NCI-H526 (cell line): ENCODE measurements at regions not wholly inside any gene's neighbourhood (a gene's known extent, or its start where the extent isn't known, plus 50 kb on each side); places are given as distances from the start of the nearest gene placed in this dataset.
A peak's percentile ranks its signal among the peaks of the same experiment; 100 is the strongest.
"Not testable (repeated sequence)": the region's sequence is repeated elsewhere in the genome, so short reads cannot be mapped to it uniquely, and the experiment has no call there.

Experiments
- DNase-seq, 2 experiments: peaks; one replicate each; lab custom pipeline; 2025; lab: John Stamatoyannopoulos, UW

DNA sequence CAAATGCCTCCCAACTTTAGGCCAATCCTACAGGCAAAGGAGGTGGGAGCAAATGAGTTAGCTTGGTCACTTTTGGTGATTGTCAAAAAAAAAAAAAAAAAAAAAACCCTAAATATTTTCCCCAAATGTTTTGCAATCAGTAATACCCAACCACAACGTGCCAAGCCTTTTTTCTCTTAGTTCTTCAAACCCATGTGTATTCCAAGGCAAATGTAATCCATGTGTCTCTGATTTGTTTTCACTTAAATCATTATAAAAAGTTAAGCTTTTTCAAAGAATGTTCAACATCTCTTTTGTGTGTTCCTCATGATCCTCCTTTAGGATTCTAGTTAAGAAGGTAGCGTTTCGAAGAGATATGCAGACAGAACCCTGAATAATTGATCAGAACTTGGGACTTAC is 328.4 kb downstream of the PAPSS1 start:
- DNase-seq = no peak

DNA sequence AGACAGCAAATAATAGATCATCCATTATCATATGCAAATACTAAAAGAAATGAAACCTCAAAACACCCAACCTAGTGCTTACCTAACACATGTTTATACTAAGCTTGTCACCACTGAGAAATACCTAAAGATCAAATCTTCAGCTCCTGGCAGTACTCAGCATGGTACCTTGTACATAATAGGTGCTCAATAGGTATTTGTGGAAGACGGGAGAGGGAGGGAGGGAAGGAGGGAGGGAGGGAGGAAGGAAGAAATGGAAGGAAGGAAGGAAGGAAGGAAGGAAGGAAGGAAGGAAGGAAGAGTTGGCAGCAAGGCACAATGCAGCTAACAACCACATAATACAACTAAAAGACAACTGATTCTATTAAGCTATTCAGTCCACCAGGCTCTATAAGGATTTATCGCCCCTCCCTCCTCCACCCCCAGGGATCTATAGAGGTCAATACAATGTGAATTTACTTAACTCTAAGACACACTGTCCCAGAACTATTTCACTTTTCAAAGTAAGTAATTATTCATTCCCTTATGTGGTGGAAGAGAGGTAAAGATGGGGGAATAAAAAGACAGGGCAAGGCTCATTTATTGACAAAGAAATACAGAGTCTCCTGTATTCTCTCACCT is 328.9 kb downstream of the PAPSS1 start:
- DNase-seq = no peak

DNA sequence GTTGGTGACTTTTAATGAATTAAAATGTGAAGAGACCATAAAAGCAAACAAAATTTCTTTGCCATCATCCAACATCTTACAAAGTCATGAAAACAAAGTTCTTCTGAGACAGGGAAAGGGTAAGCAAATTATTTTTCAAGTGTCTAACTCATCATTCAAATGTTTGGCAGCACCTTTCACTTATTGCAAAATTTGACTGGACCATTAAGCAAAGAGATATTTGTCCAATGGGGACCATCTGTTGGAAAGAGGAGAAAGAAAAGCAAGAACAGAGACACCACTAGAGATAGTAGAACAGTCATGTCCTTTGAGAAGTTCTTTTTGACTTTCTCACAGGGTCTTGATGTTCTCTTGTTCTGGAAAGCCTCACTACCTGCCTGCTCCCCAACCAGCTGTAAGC is 330.1 kb downstream of the PAPSS1 start:
- DNase-seq = no peak

DNA sequence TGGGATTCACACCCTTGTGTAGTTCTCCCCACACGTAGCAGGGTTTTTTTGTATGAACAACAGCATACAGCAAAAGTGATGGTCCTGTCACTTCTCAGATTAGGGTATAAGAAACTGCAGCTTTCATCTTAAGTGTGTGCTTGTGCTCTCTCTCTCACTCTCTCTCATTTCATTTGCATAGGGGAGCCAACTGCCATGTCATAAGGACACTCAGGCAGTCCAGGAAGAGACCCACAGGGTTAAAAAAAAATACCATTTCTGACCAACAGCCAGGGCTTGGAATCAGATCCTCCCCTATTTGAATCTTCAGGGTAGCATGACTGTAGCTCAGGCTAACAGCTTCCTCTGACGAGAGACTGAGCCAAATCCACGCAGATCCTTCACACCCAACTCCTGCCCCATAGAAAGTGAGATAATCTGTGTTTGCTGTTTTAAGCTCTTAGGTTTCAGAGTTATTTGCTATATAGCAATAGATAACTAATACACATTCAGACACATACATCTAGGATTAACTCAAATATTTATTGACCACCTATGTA is 331.2 kb downstream of the PAPSS1 start:
- DNase-seq = no peak

GRCh38 chr4:107380836-107381438 is 339.1 kb downstream of the PAPSS1 start:
- peak; percentile 35 to 42 for DNase-seq

GRCh38 chr4:107380190-107380589 is 339.8 kb downstream of the PAPSS1 start:
- DNase-seq = no peak

- no peak for DNase-seq
Observed at GRCh38 chr4:107379054-107379869, 340.8 kb downstream of the PAPSS1 start.

DNA sequence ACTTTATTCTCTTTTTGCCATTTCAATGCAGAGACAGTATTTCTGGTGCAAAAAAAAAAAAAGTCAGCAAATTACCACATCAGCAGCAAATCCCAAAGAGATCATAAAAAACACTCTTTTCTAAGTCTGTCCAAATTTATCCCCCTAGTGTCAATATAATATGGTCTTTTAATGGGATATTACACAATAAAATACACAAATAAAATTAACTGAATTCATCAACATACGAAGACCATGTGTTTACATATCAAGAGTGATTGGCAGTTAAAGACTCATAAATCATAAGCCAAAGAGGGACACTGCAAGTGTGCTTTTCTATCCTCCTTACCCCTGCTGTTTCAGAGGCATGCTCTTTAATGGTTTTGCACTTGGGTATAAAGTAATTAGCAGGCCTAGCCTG is 340.2 kb upstream of the DKK2 start:
- no peak for DNase-seq

- DNase-seq = no peak
Observed at GRCh38 chr4:107366900-107367299, 330.8 kb upstream of the DKK2 start.

DNA sequence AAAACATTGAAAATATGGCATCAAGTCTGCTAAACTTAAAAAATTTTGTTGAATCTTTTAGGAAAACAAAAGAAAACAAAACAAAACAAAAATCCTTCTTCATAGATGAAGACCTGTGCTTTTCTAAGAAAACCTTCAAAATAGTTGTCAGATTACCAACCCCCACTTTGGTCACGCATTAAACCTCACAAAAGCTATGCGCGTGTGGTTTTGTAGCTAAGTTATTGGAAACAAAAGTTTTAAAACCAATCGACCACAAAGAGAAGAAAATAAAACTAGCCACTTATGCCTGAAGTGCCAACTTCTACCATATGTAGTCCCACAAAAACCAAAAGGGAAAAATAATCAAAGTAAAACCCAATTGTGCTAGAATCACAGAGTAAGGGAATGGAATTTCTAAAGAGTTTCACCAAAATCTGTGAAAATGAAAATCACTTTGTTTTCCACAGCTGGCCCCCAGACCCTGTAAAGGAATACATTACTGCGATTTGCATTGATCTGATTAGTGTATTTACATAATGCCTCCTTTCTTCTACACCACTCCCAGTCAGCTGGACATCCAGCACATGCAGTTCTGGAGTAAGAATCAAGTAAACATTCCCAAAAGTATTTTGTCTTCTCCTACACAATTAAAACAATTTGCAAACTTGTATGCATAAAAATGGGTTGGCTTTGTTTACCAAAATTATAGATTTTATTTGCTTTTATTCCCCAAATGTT is 330.1 kb upstream of the DKK2 start:
- peak in 1 of 2 experiments; percentile 37 for DNase-seq

DNA sequence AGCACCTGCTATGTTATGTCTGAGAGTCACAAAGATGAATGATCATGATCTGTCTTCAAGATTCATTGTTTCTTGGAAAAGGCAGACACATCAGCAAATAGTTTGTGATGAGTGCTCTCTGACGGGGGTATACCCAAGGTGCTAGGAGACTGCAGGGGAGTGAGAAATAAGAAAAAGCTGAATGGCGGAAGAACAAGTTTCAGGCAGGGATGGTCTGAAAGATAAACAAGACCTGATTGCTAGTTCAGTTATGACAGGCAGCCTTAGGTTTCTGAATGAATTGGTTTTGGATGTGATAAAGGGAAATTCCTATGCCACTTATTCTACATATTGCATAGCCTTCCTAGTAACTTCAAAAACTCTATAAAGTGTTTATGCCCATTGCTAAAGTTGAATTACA is 327.0 kb upstream of the DKK2 start:
- no peak for DNase-seq

DNA sequence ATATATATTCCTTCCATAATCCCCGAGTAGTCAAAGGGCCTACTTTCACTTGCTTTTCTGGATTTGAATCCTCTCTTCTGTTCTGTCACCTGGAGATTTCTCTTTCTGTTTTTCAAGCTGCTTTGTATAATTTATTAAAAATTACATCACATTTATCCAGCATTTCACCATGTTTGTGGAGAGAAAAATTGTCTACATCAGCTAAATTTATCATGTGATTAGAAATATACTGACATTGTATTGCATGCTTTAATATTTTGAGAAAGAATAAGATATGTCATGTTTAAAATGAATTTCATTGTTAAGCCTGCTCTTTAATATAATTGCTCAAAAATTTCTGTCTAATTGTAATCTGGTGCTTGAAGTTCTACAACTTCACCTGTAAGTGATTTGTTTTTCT is 323.1 kb upstream of the DKK2 start:
- no peak for DNase-seq

DNA sequence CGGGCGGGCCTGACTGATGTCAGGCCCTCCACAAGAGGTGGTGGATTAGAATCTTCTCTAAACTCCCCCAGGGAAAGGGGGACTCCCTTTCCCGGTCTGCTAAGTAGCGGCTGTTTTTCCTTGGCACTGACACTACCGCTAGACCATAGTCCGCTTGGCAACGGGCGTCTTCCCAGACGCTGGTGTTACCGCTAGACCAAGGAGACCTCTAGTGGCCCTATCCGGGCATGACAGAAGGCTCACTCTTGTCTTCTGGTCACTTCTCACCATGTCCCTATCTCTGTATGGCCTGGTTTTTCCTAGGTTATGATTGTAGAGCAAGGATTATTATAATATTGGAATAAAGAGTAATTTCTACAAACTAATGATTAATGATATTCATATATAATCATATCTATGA is 318.2 kb upstream of the DKK2 start:
- DNase-seq = peak; percentile 7 to 61

- DNase-seq = no peak
Observed at GRCh38 chr4:107351196-107351595, 315.1 kb upstream of the DKK2 start.

- DNase-seq = no peak
Observed at GRCh38 chr4:107349732-107350131, 313.6 kb upstream of the DKK2 start.

GRCh38 chr4:107349266-107349665 is 313.2 kb upstream of the DKK2 start:
- DNase-seq = no peak

GRCh38 chr4:107348188-107349050 is 312.3 kb upstream of the DKK2 start:
- DNase-seq = no peak

DNA sequence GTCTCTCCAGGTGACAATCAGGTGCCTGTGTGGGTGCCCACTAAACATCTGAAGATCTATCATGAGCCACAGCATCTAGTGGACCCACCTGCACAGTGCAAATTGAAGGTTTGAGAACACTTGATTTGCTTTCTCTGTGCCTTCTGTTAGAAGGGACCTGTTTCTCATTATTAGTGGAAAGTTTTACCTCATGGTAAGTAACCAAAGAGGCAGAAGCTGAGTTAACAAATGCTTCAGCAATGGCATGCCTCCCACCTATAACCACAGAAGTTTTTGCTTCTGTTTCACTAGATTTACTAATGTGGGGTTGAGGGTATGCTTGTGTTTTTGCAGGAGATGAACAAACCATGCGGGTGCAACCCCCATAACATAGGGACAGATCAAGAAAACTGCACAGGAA is 297.4 kb upstream of the DKK2 start:
- no peak for DNase-seq

DNA sequence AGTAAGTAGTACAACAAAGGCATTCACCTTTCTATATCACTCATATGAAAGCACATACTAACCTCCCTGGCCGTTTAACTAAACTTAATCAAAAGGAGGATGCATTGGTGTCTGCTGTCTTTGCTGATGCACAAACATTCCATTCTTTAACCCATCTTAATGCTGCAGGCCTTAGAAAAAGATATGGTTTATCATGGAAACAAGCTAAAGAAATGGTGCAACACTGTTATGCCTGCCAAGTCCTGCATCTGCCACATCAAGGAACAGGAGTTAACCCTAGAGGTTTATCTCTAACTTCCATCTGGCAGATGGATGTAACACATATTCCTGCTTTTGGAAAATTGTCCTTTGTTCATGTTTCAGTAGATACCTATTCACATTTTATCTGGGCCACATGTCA is 296.5 kb upstream of the DKK2 start:
- not testable (repeated sequence) for DNase-seq

- DNase-seq = no peak
Observed at GRCh38 chr4:107330916-107331315, 294.8 kb upstream of the DKK2 start.

DNA sequence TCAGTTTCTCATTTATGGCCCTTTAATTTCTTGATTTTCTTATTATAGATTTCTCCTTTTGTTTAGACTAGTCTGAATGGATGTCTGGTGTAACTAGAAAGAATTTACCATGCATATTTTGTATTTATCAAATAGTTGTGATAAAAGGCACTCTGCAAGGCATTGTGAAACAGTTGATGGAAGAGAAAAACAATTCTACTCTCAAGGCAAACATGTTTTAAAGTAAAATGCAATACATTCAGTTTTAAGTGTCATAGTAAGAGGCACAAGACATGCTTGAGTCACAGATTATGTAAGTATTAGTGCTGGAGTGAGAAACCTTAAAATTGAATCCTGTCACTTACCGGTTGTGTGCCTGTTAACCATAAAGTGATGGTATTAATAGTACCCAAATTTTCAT is 283.3 kb upstream of the DKK2 start:
- no peak for DNase-seq
